ENCODE measurements at regions not wholly inside any gene's neighbourhood (a gene's known extent, or its start where the extent isn't known, plus 50 kb on each side); places are given as distances from the start of the nearest gene placed in this dataset.

GRCh38 chr17:33932996-33933395 is 322.1 kb upstream of the CCL2 start:
- TF ChIP-seq EZH2 (IDR thresholded peaks at IDR 0.05; ENCODE audit: borderline replicate concordance, insufficient read depth, low read depth, low read length, poor library complexity, severe bottlenecking) (no peak), CTCF (IDR thresholded peaks at IDR 0.05) (no peak)
